Effector memory CD4-positive, alpha-beta T cell (primary cell): ENCODE measurements at regions not wholly inside any gene's neighbourhood (a gene's known extent, or its start where the extent isn't known, plus 50 kb on each side); places are given as distances from the start of the nearest gene placed in this dataset.

ENCODE experiments used
- DNase-seq, 3 donors: peaks; one replicate each; pipeline ENCODE4 v3.0.0-alpha.2; 2020
- H3K27ac ChIP-seq: 2 replicates; pipeline ENCODE4 v1.7.0; 2013; ENCODE audit warnings: mild to moderate bottlenecking, low read length, moderate library complexity; ENCODE audit not compliant: insufficient read depth, poor library complexity, severe bottlenecking
- H3K27me3 ChIP-seq: replicated peaks from 2 replicates; pipeline ENCODE4 v1.7.0; 2013; ENCODE audit warnings: mild to moderate bottlenecking, low read length; ENCODE audit not compliant: insufficient read depth, control insufficient read depth, poor library complexity, severe bottlenecking
- H3K36me3 ChIP-seq: 2 replicates; pipeline ENCODE4 v1.7.0; 2013; ENCODE audit warnings: mild to moderate bottlenecking, low read length, moderate library complexity; ENCODE audit not compliant: control insufficient read depth, insufficient read depth
- H3K4me1 ChIP-seq: 2 replicates; pipeline ENCODE4 v1.7.0; 2013; ENCODE audit warnings: low read length, mild to moderate bottlenecking; ENCODE audit not compliant: control insufficient read depth, insufficient read depth, poor library complexity, severe bottlenecking
- H3K4me3 ChIP-seq: 2 replicates; pipeline ENCODE4 v1.7.0; 2013; ENCODE audit warnings: low read length, low read depth, mild to moderate bottlenecking; ENCODE audit not compliant: insufficient read depth, poor library complexity, severe bottlenecking
- H3K9me3 ChIP-seq: 2 replicates; pipeline ENCODE4 v1.7.0; 2013; ENCODE audit warnings: mild to moderate bottlenecking, low read length, moderate library complexity; ENCODE audit not compliant: control insufficient read depth

DNA sequence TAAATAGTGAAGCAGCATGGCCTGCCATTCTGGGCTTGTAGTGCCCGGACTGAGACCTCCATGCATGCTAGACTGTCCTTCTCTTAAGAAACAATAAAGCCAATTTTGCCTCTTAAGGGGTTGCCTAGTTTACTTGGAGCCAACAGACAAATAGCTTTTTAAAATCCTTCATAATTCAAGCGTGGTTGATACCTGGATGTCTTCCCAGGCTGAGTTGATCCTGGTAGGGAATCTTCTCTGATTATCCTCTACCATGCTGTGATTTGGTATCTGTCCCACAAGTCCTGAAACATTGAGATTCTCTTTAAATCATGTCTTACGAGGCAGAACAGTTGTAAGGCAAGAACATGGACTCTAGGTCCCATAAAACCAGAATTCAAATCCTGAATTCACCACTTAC, 359.6 kb upstream of the CCL2 start:
- DNase-seq: no peak
- Histone ChIP-seq H3K9me3 (no peaks in the 10 kb centered on the region), H3K27ac (no peak overlapping the region), H3K4me1 (no peaks in the 10 kb centered on the region), H3K36me3 (no peaks in the 10 kb centered on the region), H3K4me3 (no peak overlapping the region), H3K27me3 (no peaks in the 10 kb centered on the region)

DNA sequence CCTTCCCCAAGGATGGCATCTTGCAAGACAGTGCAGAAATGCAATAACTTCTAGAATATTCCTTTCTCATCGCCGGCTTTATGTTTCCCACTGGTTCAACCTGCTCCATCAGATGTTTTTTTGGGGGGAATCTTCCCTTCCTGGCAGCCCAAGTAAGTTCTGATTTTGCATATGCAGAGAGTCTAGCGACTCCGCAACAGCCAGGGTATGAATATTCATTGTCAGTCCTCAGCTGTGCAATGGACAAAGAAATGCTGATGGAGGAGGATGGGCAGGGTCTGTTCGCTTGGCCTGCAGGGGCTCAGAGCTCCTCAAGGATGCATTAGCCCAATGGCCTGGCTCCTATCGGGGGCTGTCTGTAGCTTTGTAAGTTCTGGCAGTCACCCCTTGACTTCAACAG, 358.8 kb upstream of the CCL2 start:
- no peak overlapping the region for H3K4me3 ChIP-seq
- no peaks in the 10 kb centered on the region for H3K9me3 ChIP-seq
- H3K36me3 ChIP-seq: no peaks in the 10 kb centered on the region
- no peak for DNase-seq
- H3K27me3 ChIP-seq: no peaks in the 10 kb centered on the region
- no peak overlapping the region for H3K27ac ChIP-seq
- H3K4me1 ChIP-seq: no peaks in the 10 kb centered on the region

DNA sequence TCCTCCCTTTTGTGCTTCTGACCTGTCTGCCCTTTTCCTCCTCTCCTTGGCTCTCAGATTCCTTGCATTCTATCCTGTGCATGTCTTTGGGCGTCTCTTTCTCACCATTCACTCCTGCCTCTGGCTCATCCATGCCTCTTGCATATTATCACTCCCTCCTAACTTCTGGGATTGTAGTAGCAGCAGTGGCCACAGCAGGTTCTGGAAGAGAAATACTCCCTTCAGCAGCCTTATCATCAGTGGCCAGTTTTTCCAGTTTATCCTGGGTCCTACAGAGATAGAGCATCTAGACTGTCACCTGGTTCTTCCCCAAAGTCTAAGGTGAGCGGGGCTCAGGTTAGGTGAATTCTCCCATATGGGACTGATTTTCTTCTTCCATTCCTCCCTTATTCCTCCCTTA, 354.0 kb upstream of the CCL2 start:
- no peak overlapping the region for H3K4me3 ChIP-seq
- no peaks in the 10 kb centered on the region for H3K9me3 ChIP-seq
- H3K4me1 ChIP-seq: no peaks in the 10 kb centered on the region
- H3K27ac ChIP-seq: no peak overlapping the region
- no peaks in the 10 kb centered on the region for H3K27me3 ChIP-seq
- no peaks in the 10 kb centered on the region for H3K36me3 ChIP-seq
- DNase-seq: no peak

DNA sequence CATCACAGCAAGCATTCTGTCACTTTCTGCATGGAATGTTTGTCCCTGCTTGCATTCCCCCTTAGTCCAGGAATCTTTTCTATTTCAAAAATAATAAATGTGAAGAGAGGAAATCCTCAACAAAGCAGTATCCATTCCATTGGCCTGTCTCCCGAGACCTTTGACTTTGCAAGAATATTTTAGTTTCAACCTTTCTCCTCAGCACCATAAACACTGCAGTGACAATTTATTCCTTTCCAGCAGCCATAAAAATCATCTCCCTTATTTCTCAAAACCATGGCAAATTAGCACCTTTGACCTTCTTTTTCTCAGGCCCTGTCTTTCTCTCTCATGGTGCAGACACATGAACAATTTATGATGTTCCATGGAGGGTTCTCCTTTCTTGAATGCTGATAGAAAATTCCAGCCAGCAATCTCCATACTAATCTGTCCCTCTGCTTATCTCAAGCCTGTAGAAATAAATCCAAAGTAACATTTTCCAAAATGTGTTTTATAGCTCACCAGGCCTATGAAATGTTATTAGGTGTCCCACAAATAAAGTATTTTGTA, 352.1 kb upstream of the CCL2 start:
- H3K27ac ChIP-seq: no peak overlapping the region
- H3K36me3 ChIP-seq: no peaks in the 10 kb centered on the region
- no peaks in the 10 kb centered on the region for H3K4me1 ChIP-seq
- H3K9me3 ChIP-seq: no peaks in the 10 kb centered on the region
- H3K4me3 ChIP-seq: no peak overlapping the region
- DNase-seq: no peak
- H3K27me3 ChIP-seq: no peaks in the 10 kb centered on the region

DNA sequence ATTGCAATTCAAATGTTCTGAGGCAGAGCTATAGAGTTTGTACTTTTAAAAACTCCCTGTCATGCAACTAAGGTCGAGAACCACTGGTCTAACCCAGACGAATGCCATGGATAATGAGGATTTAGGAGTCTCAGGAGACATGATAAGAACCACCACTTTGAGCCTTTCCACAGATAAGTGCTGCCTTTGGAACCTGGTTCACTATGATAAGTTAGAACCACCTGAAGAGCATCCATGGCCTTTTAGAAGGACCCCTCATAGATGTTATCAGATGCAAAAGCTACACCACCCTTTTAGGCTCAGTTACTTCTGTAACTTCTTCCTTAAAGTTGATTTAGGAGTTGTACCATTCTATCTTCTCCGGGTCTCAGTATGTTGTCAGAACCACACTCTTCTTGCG, 350.6 kb upstream of the CCL2 start:
- H3K27me3 ChIP-seq: no peaks in the 10 kb centered on the region
- no peak overlapping the region for H3K27ac ChIP-seq
- H3K4me1 ChIP-seq: no peaks in the 10 kb centered on the region
- H3K4me3 ChIP-seq: no peak overlapping the region
- no peaks in the 10 kb centered on the region for H3K36me3 ChIP-seq
- no peak for DNase-seq
- H3K9me3 ChIP-seq: no peaks in the 10 kb centered on the region

DNA sequence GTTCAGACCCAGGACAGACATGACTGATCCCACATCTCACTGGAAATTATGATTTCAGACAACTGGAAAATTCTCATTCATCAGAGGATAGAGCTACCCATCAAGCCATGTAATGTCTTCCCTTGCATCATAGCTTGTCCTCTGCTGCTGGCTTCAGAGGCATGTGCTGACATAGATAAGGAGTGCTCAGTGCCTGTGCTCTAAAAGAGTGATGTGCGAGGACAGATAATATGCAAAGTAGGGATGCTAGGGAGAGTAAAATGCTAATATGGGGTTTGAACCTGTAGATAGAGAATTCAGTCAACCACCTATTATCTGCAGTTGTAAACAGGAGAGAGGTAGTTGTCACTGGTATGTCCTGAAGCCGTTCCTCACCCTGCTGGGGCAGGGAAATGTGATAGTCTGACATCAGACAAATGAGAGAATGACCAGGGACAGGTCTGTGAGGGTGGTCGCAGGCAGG, 349.7 kb upstream of the CCL2 start:
- no peak for DNase-seq
- H3K27ac ChIP-seq: no peak overlapping the region
- no peaks in the 10 kb centered on the region for H3K27me3 ChIP-seq
- no peaks in the 10 kb centered on the region for H3K9me3 ChIP-seq
- H3K4me3 ChIP-seq: no peak overlapping the region
- H3K4me1 ChIP-seq: no peaks in the 10 kb centered on the region
- H3K36me3 ChIP-seq: no peaks in the 10 kb centered on the region

DNA sequence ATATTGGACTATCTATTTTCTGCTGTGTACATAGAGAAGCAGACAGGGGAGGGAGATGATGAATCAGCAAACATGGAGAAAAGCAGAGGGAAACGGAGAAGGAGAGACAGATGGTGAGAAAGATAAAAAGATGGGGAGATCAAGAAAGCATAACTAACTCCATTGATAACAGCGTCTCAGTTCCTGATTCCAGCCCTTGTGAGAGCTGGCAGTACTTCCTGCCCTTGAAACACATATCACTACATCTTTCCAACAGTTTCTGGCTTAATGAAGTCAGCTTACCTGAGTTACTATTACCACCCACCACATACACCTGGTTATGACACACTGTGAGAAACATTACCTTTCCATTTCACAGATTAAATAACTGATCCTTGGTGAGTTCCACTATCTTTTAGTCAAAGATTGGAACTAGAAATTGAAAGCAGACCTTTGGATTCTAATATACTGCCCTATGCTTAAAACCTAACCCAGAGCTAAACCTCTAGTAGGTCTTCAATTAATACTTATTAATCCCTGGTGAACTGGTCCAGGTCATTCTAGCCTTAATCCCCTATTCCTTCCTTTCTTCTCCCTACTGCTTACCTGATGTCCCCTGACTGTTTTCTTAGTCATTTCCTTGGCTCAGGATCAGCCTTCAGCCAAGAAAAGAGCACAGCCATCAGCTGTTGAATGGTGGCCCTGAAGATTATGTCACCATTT, 346.6 kb upstream of the CCL2 start:
- DNase-seq: no peak
- H3K4me3 ChIP-seq: no peak overlapping the region
- no peaks in the 10 kb centered on the region for H3K4me1 ChIP-seq
- H3K27ac ChIP-seq: no peak overlapping the region
- no peaks in the 10 kb centered on the region for H3K36me3 ChIP-seq
- H3K9me3 ChIP-seq: no peaks in the 10 kb centered on the region
- H3K27me3 ChIP-seq: no peaks in the 10 kb centered on the region

DNA sequence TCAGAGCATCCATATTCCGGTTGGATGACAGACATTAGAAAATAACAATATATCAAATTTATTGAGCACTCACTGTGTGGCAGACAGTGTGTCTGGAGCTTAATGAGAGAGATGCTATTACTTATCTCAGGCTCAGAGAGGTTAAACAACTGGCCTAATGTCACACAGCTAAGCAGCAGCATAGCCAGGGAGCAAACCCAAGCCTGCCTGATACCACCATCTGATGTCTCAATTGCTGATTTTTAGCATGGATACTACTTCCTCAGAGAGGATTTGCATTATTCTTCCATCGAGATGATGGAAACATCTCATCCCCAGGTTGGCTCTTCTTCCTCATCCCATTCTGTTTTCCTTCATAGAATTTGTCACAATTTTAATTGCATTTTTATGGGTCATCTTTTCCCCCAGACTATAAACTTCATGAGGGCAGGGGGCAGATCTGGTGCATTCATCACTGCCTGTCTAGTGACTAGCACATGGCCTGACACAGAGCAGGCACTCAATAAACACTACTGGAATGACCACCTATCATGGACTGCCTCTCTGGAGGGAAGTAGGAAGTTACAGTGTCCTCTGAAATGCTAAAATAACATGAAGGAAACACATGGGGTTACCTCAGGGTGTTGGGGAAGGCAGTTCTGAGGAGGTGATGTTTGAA, 344.8 kb upstream of the CCL2 start:
- no peaks in the 10 kb centered on the region for H3K27me3 ChIP-seq
- H3K27ac ChIP-seq: no peak overlapping the region
- no peak overlapping the region for H3K4me3 ChIP-seq
- DNase-seq: no peak
- no peaks in the 10 kb centered on the region for H3K4me1 ChIP-seq
- H3K36me3 ChIP-seq: no peaks in the 10 kb centered on the region
- H3K9me3 ChIP-seq: no peaks in the 10 kb centered on the region

DNA sequence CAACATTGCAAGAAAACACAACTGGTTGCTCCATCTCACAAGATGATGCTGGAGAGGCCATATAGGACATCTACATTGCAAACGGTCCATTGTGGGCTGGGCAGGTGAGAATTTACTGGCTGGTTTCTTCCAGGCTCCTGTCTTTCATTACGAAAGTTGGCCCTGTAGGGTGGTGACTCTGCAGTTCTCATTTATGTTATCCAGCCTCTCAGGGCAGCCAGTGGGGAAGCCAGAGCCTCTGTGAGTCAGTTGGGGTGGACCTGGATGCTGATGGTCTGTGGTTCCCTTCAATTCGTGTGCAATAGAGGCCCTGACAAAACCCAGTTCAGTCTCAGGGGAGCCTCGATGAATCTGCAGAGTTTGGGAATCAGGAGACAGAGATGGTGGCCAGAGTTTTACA, 341.0 kb upstream of the CCL2 start:
- H3K4me1 ChIP-seq: no peaks in the 10 kb centered on the region
- no peak overlapping the region for H3K27ac ChIP-seq
- no peak for DNase-seq
- no peak overlapping the region for H3K4me3 ChIP-seq
- no peaks in the 10 kb centered on the region for H3K36me3 ChIP-seq
- no peaks in the 10 kb centered on the region for H3K9me3 ChIP-seq
- no peaks in the 10 kb centered on the region for H3K27me3 ChIP-seq

DNA sequence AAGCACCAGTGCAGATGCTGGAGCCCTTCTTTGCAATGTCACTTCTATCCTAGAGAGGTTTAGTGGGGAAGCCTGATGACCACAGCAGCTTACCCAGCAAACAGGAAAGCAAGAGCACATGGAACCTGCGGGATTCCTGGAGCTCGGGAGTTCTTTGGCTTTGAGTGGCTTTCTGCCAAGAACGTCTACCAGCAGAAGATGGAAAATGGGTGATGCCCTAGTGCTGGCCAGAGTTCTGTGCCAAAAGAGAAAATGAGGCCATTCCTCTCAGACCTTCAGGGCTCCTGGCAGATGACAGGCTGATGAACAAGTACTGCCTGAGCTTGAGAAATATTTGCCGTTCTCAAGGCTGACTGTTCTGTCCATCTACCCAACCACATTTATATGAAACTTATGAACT, 332.1 kb upstream of the CCL2 start:
- H3K4me1 ChIP-seq: no peaks in the 10 kb centered on the region
- H3K27ac ChIP-seq: no peak overlapping the region
- no peaks in the 10 kb centered on the region for H3K36me3 ChIP-seq
- no peaks in the 10 kb centered on the region for H3K9me3 ChIP-seq
- no peak for DNase-seq
- H3K27me3 ChIP-seq: no peaks in the 10 kb centered on the region
- H3K4me3 ChIP-seq: no peak overlapping the region
